Loucy (cell line): ENCODE measurements at regions not wholly inside any gene's neighbourhood (a gene's known extent, or its start where the extent isn't known, plus 50 kb on each side); places are given as distances from the start of the nearest gene placed in this dataset.

Experiments used
- H2AFZ ChIP-seq: fragments of 200-600 bp; sonication (generic); 2 replicates; pipeline ENCODE4 v1.6.0; 2016; ENCODE audit warnings: antibody characterized with exemption, mild to moderate bottlenecking, low read length, moderate library complexity
- H3F3A ChIP-seq: fragments of 200-600 bp; 2 replicates; pipeline ENCODE4 v1.6.0; 2016; ENCODE audit warnings: antibody characterized with exemption, low read depth, mild to moderate bottlenecking
- H3K27me3 ChIP-seq: fragments of 200-600 bp; sonication (generic); 2 replicates; pipeline ENCODE4 v1.6.1; 2014; ENCODE audit warnings: low read length, mild to moderate bottlenecking; ENCODE audit not compliant: insufficient read depth, poor library complexity, severe bottlenecking
- H3K36me3 ChIP-seq: fragments of 200-600 bp; sonication (generic); 2 replicates; pipeline ENCODE4 v1.6.1; 2016; ENCODE audit warnings: low read length; ENCODE audit not compliant: insufficient read depth
- H3K4me1 ChIP-seq: fragments of 200-600 bp; sonication (generic); 2 replicates; pipeline ENCODE4 v1.5.1; 2014; ENCODE audit warnings: low read length, mild to moderate bottlenecking; ENCODE audit not compliant: insufficient read depth, poor library complexity, severe bottlenecking
- H3K4me2 ChIP-seq: fragments of 200-600 bp; sonication (generic); 2 replicates; pipeline ENCODE4 v1.6.0; 2014; ENCODE audit warnings: antibody characterized with exemption, low read length, low read depth, mild to moderate bottlenecking; ENCODE audit not compliant: poor library complexity, severe bottlenecking
- H3K4me3 ChIP-seq: fragments of 200-600 bp; sonication (generic); 2 replicates; pipeline ENCODE4 v1.5.1; 2014; ENCODE audit warnings: low read length, mild to moderate bottlenecking, mixed read lengths; ENCODE audit not compliant: poor library complexity, severe bottlenecking
- H3K79me2 ChIP-seq: fragments of 200-600 bp; sonication (generic); 2 replicates; pipeline ENCODE4 v1.6.1; 2014; ENCODE audit warnings: low read length; ENCODE audit not compliant: insufficient read depth
- H3K9ac ChIP-seq: fragments of 200-600 bp; sonication (generic); 2 replicates; pipeline ENCODE4 v1.6.0; 2014; ENCODE audit warnings: mild to moderate bottlenecking, low read depth, low read length, moderate library complexity; ENCODE audit not compliant: poor library complexity, severe bottlenecking
- H3K9me2 ChIP-seq: fragments of 200-600 bp; sonication (generic); replicated peaks from 2 replicates; pipeline ENCODE4 v1.6.1; 2016; ENCODE audit warnings: low read depth, low read length, mixed read lengths
- H3K9me3 ChIP-seq: fragments of 200-600 bp; sonication (generic); 2 replicates; pipeline ENCODE4 v1.6.1; 2014; ENCODE audit warnings: mild to moderate bottlenecking, antibody characterized with exemption, low read length, low read depth; ENCODE audit not compliant: insufficient read depth
- H4K20me1 ChIP-seq: fragments of 200-600 bp; sonication (generic); 2 replicates; pipeline ENCODE4 v1.6.0; 2014; ENCODE audit warnings: antibody characterized with exemption, low read length, mild to moderate bottlenecking; ENCODE audit not compliant: insufficient read depth, poor library complexity, severe bottlenecking
- EZH2phosphoT487 ChIP-seq: fragments of 200-600 bp; IDR thresholded peaks from 2 replicates; pipeline ENCODE4 v1.6.1; 2018; ENCODE audit warnings: antibody characterized with exemption, mild to moderate bottlenecking, moderate library complexity, borderline replicate concordance
- TF ChIP-seq, protein P1 (sequence below): fragments of 200-600 bp; sonication (generic); conservative IDR thresholded peaks from 2 replicates; pipeline ENCODE4 v1.5.1; 2014; ENCODE audit warnings: mild to moderate bottlenecking, antibody characterized with exemption, low read length

DNA sequence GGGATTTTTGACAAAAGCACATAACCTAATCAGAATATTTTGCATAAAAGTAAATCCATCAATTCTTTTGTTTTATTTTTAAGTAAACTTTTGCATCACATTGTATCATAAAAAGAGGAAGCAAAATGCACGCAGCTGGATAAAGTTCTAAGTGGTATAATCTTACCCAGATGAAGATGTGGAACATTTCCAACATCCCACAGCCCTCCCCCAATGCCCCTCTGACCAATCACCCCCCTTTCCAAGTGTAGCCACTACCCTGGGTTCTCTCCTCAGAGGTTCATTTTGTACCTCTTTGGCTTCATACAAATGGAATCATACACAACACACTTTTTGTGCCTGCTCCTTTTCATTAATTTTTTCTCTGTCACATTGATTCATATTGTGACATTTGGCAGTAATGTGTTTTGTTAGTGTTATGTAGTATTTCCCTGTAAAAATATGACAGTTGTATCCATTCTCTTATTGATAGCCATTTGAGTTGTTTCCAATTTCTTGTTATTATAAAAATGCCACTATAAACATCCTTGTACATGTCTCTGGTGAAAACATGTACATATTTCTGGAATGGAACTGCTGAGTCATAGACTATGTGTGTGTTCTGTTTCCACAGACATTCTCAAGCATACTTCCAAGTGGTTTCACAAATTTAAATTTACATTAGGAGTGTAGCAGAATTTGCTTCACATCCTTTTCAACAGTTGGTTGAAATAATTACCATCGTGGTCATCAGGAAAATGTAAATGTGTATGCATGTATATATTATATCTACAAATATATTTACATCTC, 92.9 kb upstream of the SYNDIG1 start:
- Histone ChIP-seq H3K4me2 (no peak overlapping the region), H3K9me3 (no peaks in the 10 kb centered on the region), H3K4me1 (no peaks in the 10 kb centered on the region), H3K27me3 (no peaks in the 10 kb centered on the region), H3K9ac (no peak overlapping the region), H3K79me2 (no peaks in the 10 kb centered on the region), H4K20me1 (no peaks in the 10 kb centered on the region), H3K36me3 (no peaks in the 10 kb centered on the region), H2AFZ (no peak overlapping the region), H3K4me3 (no peak overlapping the region), H3F3A (no peaks in the 10 kb centered on the region), H3K9me2 (no peaks in the 10 kb centered on the region)
- TF ChIP-seq, protein P1, sequence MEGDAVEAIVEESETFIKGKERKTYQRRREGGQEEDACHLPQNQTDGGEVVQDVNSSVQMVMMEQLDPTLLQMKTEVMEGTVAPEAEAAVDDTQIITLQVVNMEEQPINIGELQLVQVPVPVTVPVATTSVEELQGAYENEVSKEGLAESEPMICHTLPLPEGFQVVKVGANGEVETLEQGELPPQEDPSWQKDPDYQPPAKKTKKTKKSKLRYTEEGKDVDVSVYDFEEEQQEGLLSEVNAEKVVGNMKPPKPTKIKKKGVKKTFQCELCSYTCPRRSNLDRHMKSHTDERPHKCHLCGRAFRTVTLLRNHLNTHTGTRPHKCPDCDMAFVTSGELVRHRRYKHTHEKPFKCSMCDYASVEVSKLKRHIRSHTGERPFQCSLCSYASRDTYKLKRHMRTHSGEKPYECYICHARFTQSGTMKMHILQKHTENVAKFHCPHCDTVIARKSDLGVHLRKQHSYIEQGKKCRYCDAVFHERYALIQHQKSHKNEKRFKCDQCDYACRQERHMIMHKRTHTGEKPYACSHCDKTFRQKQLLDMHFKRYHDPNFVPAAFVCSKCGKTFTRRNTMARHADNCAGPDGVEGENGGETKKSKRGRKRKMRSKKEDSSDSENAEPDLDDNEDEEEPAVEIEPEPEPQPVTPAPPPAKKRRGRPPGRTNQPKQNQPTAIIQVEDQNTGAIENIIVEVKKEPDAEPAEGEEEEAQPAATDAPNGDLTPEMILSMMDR, result no peak
- TF ChIP-seq EZH2phosphoT487, result no peak

- Histone ChIP-seq H3K9me3 (no peaks in the 10 kb centered on the region), H3K79me2 (no peaks in the 10 kb centered on the region), H3K9ac (no peak overlapping the region), H4K20me1 (no peaks in the 10 kb centered on the region), H3F3A (no peaks in the 10 kb centered on the region), H3K9me2 (no peaks in the 10 kb centered on the region), H3K4me3 (no peak overlapping the region), H2AFZ (no peak overlapping the region), H3K36me3 (no peaks in the 10 kb centered on the region), H3K4me2 (no peak overlapping the region), H3K4me1 (no peaks in the 10 kb centered on the region), H3K27me3 (no peaks in the 10 kb centered on the region)
- TF ChIP-seq, protein P1, result no peak
- TF ChIP-seq EZH2phosphoT487, result no peak
Observed at GRCh38 chr20:24373372-24373771, 96.1 kb upstream of the SYNDIG1 start.

GRCh38 chr20:24370911-24371695, 98.3 kb upstream of the SYNDIG1 start:
- Histone ChIP-seq H2AFZ (no peak overlapping the region), H3K9me3 (no peaks in the 10 kb centered on the region), H3K36me3 (no peaks in the 10 kb centered on the region), H3F3A (no peaks in the 10 kb centered on the region), H3K4me3 (no peak overlapping the region), H4K20me1 (no peaks in the 10 kb centered on the region), H3K79me2 (no peaks in the 10 kb centered on the region), H3K27me3 (no peaks in the 10 kb centered on the region), H3K9me2 (no peaks in the 10 kb centered on the region), H3K4me2 (no peak overlapping the region), H3K9ac (no peak overlapping the region), H3K4me1 (no peaks in the 10 kb centered on the region)
- TF ChIP-seq EZH2phosphoT487, result no peak
- TF ChIP-seq, protein P1, result no peak
